HTR-8/SVneo (cell line): ENCODE measurements at regions not wholly inside any gene's neighbourhood (a gene's known extent, or its start where the extent isn't known, plus 50 kb on each side); places are given as distances from the start of the nearest gene placed in this dataset.
"Not testable (repeated sequence)": the region's sequence is repeated elsewhere in the genome, so short reads cannot be mapped to it uniquely, and the experiment has no call there.

Experiments used
- DNase-seq: peaks from one replicate; pipeline ENCODE4 v3.0.0; 2011; ENCODE audit warnings: low spot score, mixed read lengths; ENCODE audit not compliant: insufficient read length
- FAIRE-seq: peaks from 2 replicates; lab custom pipeline; 2011; peaks lifted over from hg19 to GRCh38; lab: Jason Lieb, UNC

- DNase-seq (no peak), FAIRE-seq (peak; percentile 9)
Measured at GRCh38 chr4:171397175-171397574, 416.0 kb upstream of the GALNTL6 start.

- DNase-seq (no peak), FAIRE-seq (no peak)
Measured at GRCh38 chr4:171390626-171391025, 422.6 kb upstream of the GALNTL6 start.

- DNase-seq (no peak), FAIRE-seq (no peak)
Measured at GRCh38 chr4:171378323-171378722, 434.9 kb upstream of the GALNTL6 start.

GRCh38 chr4:171376724-171377123, 436.5 kb upstream of the GALNTL6 start:
- DNase-seq (no peak), FAIRE-seq (no peak)

GRCh38 chr4:171353535-171353934, 459.7 kb upstream of the GALNTL6 start:
- FAIRE-seq (no peak), DNase-seq (no peak)

- DNase-seq (no peak), FAIRE-seq (no peak)
Measured at GRCh38 chr4:171348090-171348489, 465.1 kb upstream of the GALNTL6 start.

GRCh38 chr4:171342646-171343045, 470.6 kb upstream of the GALNTL6 start:
- no peak for FAIRE-seq
- DNase-seq: no peak

- DNase-seq (no peak), FAIRE-seq (no peak)
Measured at GRCh38 chr4:171340258-171340657, 472.9 kb upstream of the GALNTL6 start.

- FAIRE-seq (no peak), DNase-seq (no peak)
Measured at GRCh38 chr4:171334549-171334948, 478.7 kb upstream of the GALNTL6 start.

- FAIRE-seq (no peak), DNase-seq (no peak)
Measured at GRCh38 chr4:171308661-171309060, 504.5 kb upstream of the GALNTL6 start.

GRCh38 chr4:171298048-171298718, 515.0 kb upstream of the GALNTL6 start:
- not testable (repeated sequence) for DNase-seq, FAIRE-seq

- FAIRE-seq (no peak), DNase-seq (no peak)
Measured at GRCh38 chr4:171288816-171289432, 524.3 kb upstream of the GALNTL6 start.

GRCh38 chr4:171281359-171281758, 531.8 kb upstream of the GALNTL6 start:
- no peak for DNase-seq
- FAIRE-seq: no peak

GRCh38 chr4:171279131-171279530, 534.1 kb upstream of the GALNTL6 start:
- DNase-seq (no peak), FAIRE-seq (no peak)

- FAIRE-seq (no peak), DNase-seq (no peak)
Measured at GRCh38 chr4:171266671-171267070, 546.5 kb upstream of the GALNTL6 start.

GRCh38 chr4:171265190-171265818, 547.9 kb upstream of the GALNTL6 start:
- no peak for DNase-seq
- FAIRE-seq: no peak

- DNase-seq (no peak), FAIRE-seq (no peak)
Measured at GRCh38 chr4:171256223-171256622, 557.0 kb upstream of the GALNTL6 start.

GRCh38 chr4:171246948-171247347, 566.3 kb upstream of the GALNTL6 start:
- DNase-seq (no peak), FAIRE-seq (no peak)

GRCh38 chr4:171242831-171243230, 570.4 kb upstream of the GALNTL6 start:
- no peak for FAIRE-seq
- DNase-seq: no peak

GRCh38 chr4:171239196-171239595, 574.0 kb upstream of the GALNTL6 start:
- FAIRE-seq (no peak), DNase-seq (no peak)

- no peak for FAIRE-seq
- DNase-seq: no peak
Measured at GRCh38 chr4:171235521-171235920, 577.7 kb upstream of the GALNTL6 start.

- DNase-seq, FAIRE-seq: not testable (repeated sequence)
Measured at GRCh38 chr4:171229354-171229753, 583.9 kb upstream of the GALNTL6 start.
